Loucy (cell line): ENCODE measurements at regions not wholly inside any gene's neighbourhood (a gene's known extent, or its start where the extent isn't known, plus 50 kb on each side); places are given as distances from the start of the nearest gene placed in this dataset.

Experiments used
- H2AFZ ChIP-seq: fragments of 200-600 bp; sonication (generic); 2 replicates; pipeline ENCODE4 v1.6.0; 2016; ENCODE audit warnings: antibody characterized with exemption, mild to moderate bottlenecking, low read length, moderate library complexity
- H3F3A ChIP-seq: fragments of 200-600 bp; 2 replicates; pipeline ENCODE4 v1.6.0; 2016; ENCODE audit warnings: antibody characterized with exemption, low read depth, mild to moderate bottlenecking
- H3K27me3 ChIP-seq: fragments of 200-600 bp; sonication (generic); 2 replicates; pipeline ENCODE4 v1.6.1; 2014; ENCODE audit warnings: low read length, mild to moderate bottlenecking; ENCODE audit not compliant: insufficient read depth, poor library complexity, severe bottlenecking
- H3K36me3 ChIP-seq: fragments of 200-600 bp; sonication (generic); 2 replicates; pipeline ENCODE4 v1.6.1; 2016; ENCODE audit warnings: low read length; ENCODE audit not compliant: insufficient read depth
- H3K4me1 ChIP-seq: fragments of 200-600 bp; sonication (generic); 2 replicates; pipeline ENCODE4 v1.5.1; 2014; ENCODE audit warnings: low read length, mild to moderate bottlenecking; ENCODE audit not compliant: insufficient read depth, poor library complexity, severe bottlenecking
- H3K4me2 ChIP-seq: fragments of 200-600 bp; sonication (generic); 2 replicates; pipeline ENCODE4 v1.6.0; 2014; ENCODE audit warnings: antibody characterized with exemption, low read length, low read depth, mild to moderate bottlenecking; ENCODE audit not compliant: poor library complexity, severe bottlenecking
- H3K4me3 ChIP-seq: fragments of 200-600 bp; sonication (generic); 2 replicates; pipeline ENCODE4 v1.5.1; 2014; ENCODE audit warnings: low read length, mild to moderate bottlenecking, mixed read lengths; ENCODE audit not compliant: poor library complexity, severe bottlenecking
- H3K79me2 ChIP-seq: fragments of 200-600 bp; sonication (generic); 2 replicates; pipeline ENCODE4 v1.6.1; 2014; ENCODE audit warnings: low read length; ENCODE audit not compliant: insufficient read depth
- H3K9ac ChIP-seq: fragments of 200-600 bp; sonication (generic); 2 replicates; pipeline ENCODE4 v1.6.0; 2014; ENCODE audit warnings: mild to moderate bottlenecking, low read depth, low read length, moderate library complexity; ENCODE audit not compliant: poor library complexity, severe bottlenecking
- H3K9me2 ChIP-seq: fragments of 200-600 bp; sonication (generic); replicated peaks from 2 replicates; pipeline ENCODE4 v1.6.1; 2016; ENCODE audit warnings: low read depth, low read length, mixed read lengths
- H3K9me3 ChIP-seq: fragments of 200-600 bp; sonication (generic); 2 replicates; pipeline ENCODE4 v1.6.1; 2014; ENCODE audit warnings: mild to moderate bottlenecking, antibody characterized with exemption, low read length, low read depth; ENCODE audit not compliant: insufficient read depth
- H4K20me1 ChIP-seq: fragments of 200-600 bp; sonication (generic); 2 replicates; pipeline ENCODE4 v1.6.0; 2014; ENCODE audit warnings: antibody characterized with exemption, low read length, mild to moderate bottlenecking; ENCODE audit not compliant: insufficient read depth, poor library complexity, severe bottlenecking
- CTCF ChIP-seq: fragments of 200-600 bp; sonication (generic); conservative IDR thresholded peaks from 2 replicates; pipeline ENCODE4 v1.5.1; 2014; ENCODE audit warnings: mild to moderate bottlenecking, antibody characterized with exemption, low read length
- EZH2phosphoT487 ChIP-seq: fragments of 200-600 bp; IDR thresholded peaks from 2 replicates; pipeline ENCODE4 v1.6.1; 2018; ENCODE audit warnings: antibody characterized with exemption, mild to moderate bottlenecking, moderate library complexity, borderline replicate concordance

- no peaks in the 10 kb centered on the region for H3K9me3 ChIP-seq
- H3K4me2 ChIP-seq: no peak overlapping the region
- H3K36me3 ChIP-seq: no peaks in the 10 kb centered on the region
- TF ChIP-seq CTCF (no peak), EZH2phosphoT487 (no peak)
- peaks cover 11% of the 10 kb centered on the region for H3K4me1 ChIP-seq
- H3F3A ChIP-seq: no peaks in the 10 kb centered on the region
- no peaks in the 10 kb centered on the region for H3K9me2 ChIP-seq
- no peak overlapping the region for H3K9ac ChIP-seq
- no peaks in the 10 kb centered on the region for H4K20me1 ChIP-seq
- H3K79me2 ChIP-seq: no peaks in the 10 kb centered on the region
- no peak overlapping the region for H2AFZ ChIP-seq
- no peak overlapping the region for H3K4me3 ChIP-seq
- H3K27me3 ChIP-seq: no peaks in the 10 kb centered on the region
These were observed 207.4 kb downstream of the TMA16 start for GRCh38 chr4:163701916-163702315.

GRCh38 chr4:163702736-163703135 lies 208.2 kb downstream of the TMA16 start:
- no peak for TF ChIP-seq EZH2phosphoT487
- TF ChIP-seq CTCF: no peak
- Histone ChIP-seq H3K9me2 (no peaks in the 10 kb centered on the region), H3K27me3 (no peaks in the 10 kb centered on the region), H3K9ac (no peak overlapping the region), H3F3A (no peaks in the 10 kb centered on the region), H3K4me3 (no peak overlapping the region), H3K4me2 (no peak overlapping the region), H3K36me3 (no peaks in the 10 kb centered on the region), H3K4me1 (peaks cover 11% of the 10 kb centered on the region), H3K79me2 (no peaks in the 10 kb centered on the region), H3K9me3 (no peaks in the 10 kb centered on the region), H4K20me1 (no peaks in the 10 kb centered on the region), H2AFZ (no peak overlapping the region)

GRCh38 chr4:163703251-163703650 lies 208.8 kb downstream of the TMA16 start:
- no peaks in the 10 kb centered on the region for H3K36me3 ChIP-seq
- H3K4me1 ChIP-seq: peaks cover 11% of the 10 kb centered on the region
- H3K4me2 ChIP-seq: no peak overlapping the region
- no peaks in the 10 kb centered on the region for H3K27me3 ChIP-seq
- H3K4me3 ChIP-seq: no peak overlapping the region
- H3K9ac ChIP-seq: no peak overlapping the region
- H3K9me3 ChIP-seq: no peaks in the 10 kb centered on the region
- TF ChIP-seq CTCF (no peak), EZH2phosphoT487 (no peak)
- no peaks in the 10 kb centered on the region for H4K20me1 ChIP-seq
- no peak overlapping the region for H2AFZ ChIP-seq
- no peaks in the 10 kb centered on the region for H3F3A ChIP-seq
- no peaks in the 10 kb centered on the region for H3K79me2 ChIP-seq
- no peaks in the 10 kb centered on the region for H3K9me2 ChIP-seq
